HEK293 (cell line): ENCODE measurements at regions not wholly inside any gene's neighbourhood (a gene's known extent, or its start where the extent isn't known, plus 50 kb on each side); places are given as distances from the start of the nearest gene placed in this dataset.

Experiments
- CTCF ChIA-PET: fragments of 350-600 bp; formaldehyde crosslinking; extraction: SDS; loops from one replicate; lab custom pipeline; 2021; ENCODE audit warnings: antibody characterized with exemption; lab: Yijun Ruan, JAX
- POLR2A ChIA-PET: fragments of 300-600 bp; formaldehyde crosslinking; extraction: SDS; loops from one replicate; lab custom pipeline; 2020; ENCODE audit warnings: antibody characterized with exemption, inconsistent platforms; lab: Yijun Ruan, JAX
- H3K27ac ChIP-seq: fragments of 200-500 bp; sonication (Bioruptor generic); 2 replicates; pipeline ENCODE4 v1.5.1; 2014; ENCODE audit warnings: low read depth, low read length, control low read depth, inconsistent platforms; ENCODE audit errors: extremely low read depth
- H3K36me3 ChIP-seq, 2 experiments: fragments of 200-500 bp in 1 of 2; sonication (Bioruptor generic) in 1 of 2; 1 replicate in 1 of 2; 2 replicates in 1 of 2; pipeline ENCODE4 v1.5.1; 2014 to 2017; ENCODE audit warnings: inconsistent platforms in 2 of 2, low read length in 2 of 2; ENCODE audit not compliant: control insufficient read depth in 2 of 2, insufficient read depth in 1 of 2
- H3K4me1 ChIP-seq: fragments of 200-500 bp; sonication (Bioruptor generic); 2 replicates; pipeline ENCODE4 v1.5.1; 2014; ENCODE audit warnings: mild to moderate bottlenecking, low read length, inconsistent platforms; ENCODE audit not compliant: control insufficient read depth, insufficient read depth
- H3K4me3 ChIP-seq: 2 replicates; pipeline ENCODE4 v1.5.1; 2011; ENCODE audit warnings: low read depth, mild to moderate bottlenecking, control low read depth, low read length, moderate library complexity
- H3K9me3 ChIP-seq: fragments of 200-500 bp; sonication (Bioruptor generic); 2 replicates; pipeline ENCODE4 v1.5.1; 2014; ENCODE audit warnings: low read depth, low read length, inconsistent platforms; ENCODE audit not compliant: control insufficient read depth, insufficient read depth
- CTCF ChIP-seq: fragments of 450-650 bp; formaldehyde crosslinking; IDR thresholded peaks from 2 replicates; pipeline ENCODE4 v1.5.1; 2016; ENCODE audit warnings: missing biosample characterization, missing genetic modification characterization
- REPIN1 ChIP-seq: fragments of 450-650 bp; formaldehyde crosslinking; IDR thresholded peaks from 2 replicates; pipeline ENCODE4 v1.5.1; 2017; ENCODE audit warnings: missing biosample characterization, missing genetic modification characterization, low read depth
- SALL2 ChIP-seq: fragments of 450-650 bp; formaldehyde crosslinking; IDR thresholded peaks from 2 replicates; pipeline ENCODE4 v1.5.0; 2017; ENCODE audit warnings: missing biosample characterization, mild to moderate bottlenecking, missing genetic modification characterization, borderline replicate concordance
- SCRT2 ChIP-seq: fragments of 450-650 bp; formaldehyde crosslinking; IDR thresholded peaks from 2 replicates; pipeline ENCODE4 v1.5.1; 2016; ENCODE audit warnings: missing biosample characterization, missing genetic modification characterization
- SP2 ChIP-seq: fragments of 450-650 bp; formaldehyde crosslinking; IDR thresholded peaks from 2 replicates; pipeline ENCODE4 v1.5.1; 2016; ENCODE audit warnings: missing biosample characterization, missing genetic modification characterization
- ZBTB8A ChIP-seq: fragments of 450-650 bp; formaldehyde crosslinking; IDR thresholded peaks from 2 replicates; pipeline ENCODE4 v1.5.1; 2016; ENCODE audit warnings: missing biosample characterization, missing genetic modification characterization
- ZFP41 ChIP-seq: fragments of 450-650 bp; formaldehyde crosslinking; IDR thresholded peaks from 2 replicates; pipeline ENCODE4 v1.5.1; 2016; ENCODE audit warnings: missing biosample characterization, missing genetic modification characterization, borderline replicate concordance
- ZNF133 ChIP-seq: fragments of 450-650 bp; formaldehyde crosslinking; IDR thresholded peaks from 2 replicates; pipeline ENCODE4 v1.5.1; 2016; ENCODE audit warnings: missing biosample characterization, missing genetic modification characterization
- ZNF23 ChIP-seq: fragments of 450-650 bp; formaldehyde crosslinking; IDR thresholded peaks from 2 replicates; pipeline ENCODE4 v1.5.1; 2016; ENCODE audit warnings: missing biosample characterization, missing genetic modification characterization, borderline replicate concordance
- ZNF311 ChIP-seq: fragments of 450-650 bp; formaldehyde crosslinking; IDR thresholded peaks from 2 replicates; pipeline ENCODE4 v1.5.1; 2017; ENCODE audit warnings: missing biosample characterization, missing genetic modification characterization, borderline replicate concordance
- ZNF366 ChIP-seq: fragments of 450-650 bp; formaldehyde crosslinking; conservative IDR thresholded peaks from 2 replicates; pipeline ENCODE4 v1.5.1; 2016; ENCODE audit warnings: missing biosample characterization, missing genetic modification characterization
- ZNF571 ChIP-seq: fragments of 450-650 bp; formaldehyde crosslinking; IDR thresholded peaks from 2 replicates; pipeline ENCODE4 v1.5.0; 2017; ENCODE audit warnings: missing biosample characterization, missing genetic modification characterization
- ZNF596 ChIP-seq: fragments of 450-650 bp; IDR thresholded peaks from 2 replicates; pipeline ENCODE4 v1.5.0; 2018; ENCODE audit warnings: missing biosample characterization, mild to moderate bottlenecking, missing genetic modification characterization, moderate library complexity
- ZNF610 ChIP-seq: fragments of 450-650 bp; formaldehyde crosslinking; IDR thresholded peaks from 2 replicates; pipeline ENCODE4 v1.5.1; 2016; ENCODE audit warnings: missing biosample characterization, missing genetic modification characterization, borderline replicate concordance
- ZNF623 ChIP-seq: fragments of 450-650 bp; formaldehyde crosslinking; IDR thresholded peaks from 2 replicates; pipeline ENCODE4 v1.5.1; 2016; ENCODE audit warnings: missing biosample characterization, missing genetic modification characterization
- ZNF624 ChIP-seq: fragments of 450-650 bp; formaldehyde crosslinking; IDR thresholded peaks from 2 replicates; pipeline ENCODE4 v1.5.1; 2017; ENCODE audit warnings: missing biosample characterization, missing genetic modification characterization
- ZNF704 ChIP-seq: fragments of 450-650 bp; formaldehyde crosslinking; IDR thresholded peaks from 2 replicates; pipeline ENCODE4 v1.5.1; 2016; ENCODE audit warnings: missing biosample characterization, missing genetic modification characterization
- ZNF777 ChIP-seq: fragments of 450-650 bp; formaldehyde crosslinking; IDR thresholded peaks from 2 replicates; pipeline ENCODE4 v1.5.1; 2017; ENCODE audit warnings: missing biosample characterization, missing genetic modification characterization, borderline replicate concordance
- ZNF837 ChIP-seq: fragments of 450-650 bp; formaldehyde crosslinking; IDR thresholded peaks from 2 replicates; pipeline ENCODE4 v1.5.1; 2016; ENCODE audit warnings: missing biosample characterization, missing genetic modification characterization
- TF ChIP-seq, protein P1 (sequence below): fragments of 450-650 bp; formaldehyde crosslinking; IDR thresholded peaks from 2 replicates; pipeline ENCODE4 v1.5.1; 2017; ENCODE audit warnings: missing biosample characterization, missing genetic modification characterization
- TF ChIP-seq, protein P2 (sequence below): fragments of 450-650 bp; formaldehyde crosslinking; IDR thresholded peaks from 2 replicates; pipeline ENCODE4 v1.5.1; 2016; ENCODE audit warnings: missing biosample characterization, missing genetic modification characterization, low read depth

DNA sequence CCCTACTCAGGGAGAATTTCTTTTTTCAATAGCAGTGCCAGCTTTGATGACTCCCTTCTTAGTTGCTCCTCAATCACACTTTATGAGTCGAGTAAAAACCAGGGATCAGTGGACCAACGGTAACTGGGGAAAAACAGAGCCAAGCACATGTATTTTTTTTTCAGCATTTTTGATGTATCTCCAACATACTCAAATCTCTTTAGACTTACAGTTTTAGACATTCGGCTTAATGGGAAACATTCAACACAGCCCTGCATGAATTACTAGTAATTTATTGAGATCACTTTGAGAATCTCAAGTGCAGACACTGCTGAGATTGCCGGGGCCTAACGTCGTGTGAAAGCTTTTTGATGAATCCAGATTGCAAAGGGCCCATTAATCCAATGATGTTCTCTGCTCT, 306.7 kb downstream of the NUAK1 start (continued):
- TF ChIP-seq CTCF (tag by site-specific recombination) (no peak), ZNF366 (tag by site-specific recombination) (no peak), ZNF571 (tag by site-specific recombination) (no peak), ZNF624 (no peak)

- POLR2A ChIA-PET: interaction anchor here (0.6 kb wide), 1 partner anchor 840 kb away, joined by 4 read pairs; no protein-coding TSS in a partner anchor
- H3K4me3 ChIP-seq: no peak overlapping the region
- H3K36me3 ChIP-seq: no peaks in the 10 kb centered on the region
- H3K27ac ChIP-seq: no peak overlapping the region
- H3K4me1 ChIP-seq: no peaks in the 10 kb centered on the region
- H3K9me3 ChIP-seq: no peaks in the 10 kb centered on the region
- CTCF ChIA-PET: interaction anchor here (0.7 to 1.1 kb wide), 2 partner anchors 155 to 304 kb away, joined by 3 read pairs; no protein-coding TSS in a partner anchor
- TF ChIP-seq REPIN1 (no peak), SCRT2 (tag by site-specific recombination) (peak; percentile 35; the same call in 1 of the 2 replicates)
These were observed 305.9 kb downstream of the NUAK1 start for GRCh38 chr12:105832806-105833205.

- Histone ChIP-seq H3K27ac (no peak overlapping the region), H3K36me3 (no peaks in the 10 kb centered on the region), H3K4me1 (no peaks in the 10 kb centered on the region), H3K4me3 (no peak overlapping the region), H3K9me3 (no peaks in the 10 kb centered on the region)
- TF ChIP-seq ZNF704 (tag by site-specific recombination) (no peak), SP2 (tag by site-specific recombination) (no peak), ZNF610 (no peak), ZFP41 (no peak), ZNF133 (no peak), ZNF23 (tag by site-specific recombination) (no peak), ZNF777 (tag by site-specific recombination) (no peak), ZBTB8A (tag by site-specific recombination) (no peak), SALL2 (tag by site-specific recombination) (no peak), ZNF311 (tag by site-specific recombination) (no peak), ZNF596 (tag by site-specific recombination) (no peak), ZNF837 (tag by site-specific recombination) (no peak), ZNF623 (no peak)
- TF ChIP-seq, protein P1, sequence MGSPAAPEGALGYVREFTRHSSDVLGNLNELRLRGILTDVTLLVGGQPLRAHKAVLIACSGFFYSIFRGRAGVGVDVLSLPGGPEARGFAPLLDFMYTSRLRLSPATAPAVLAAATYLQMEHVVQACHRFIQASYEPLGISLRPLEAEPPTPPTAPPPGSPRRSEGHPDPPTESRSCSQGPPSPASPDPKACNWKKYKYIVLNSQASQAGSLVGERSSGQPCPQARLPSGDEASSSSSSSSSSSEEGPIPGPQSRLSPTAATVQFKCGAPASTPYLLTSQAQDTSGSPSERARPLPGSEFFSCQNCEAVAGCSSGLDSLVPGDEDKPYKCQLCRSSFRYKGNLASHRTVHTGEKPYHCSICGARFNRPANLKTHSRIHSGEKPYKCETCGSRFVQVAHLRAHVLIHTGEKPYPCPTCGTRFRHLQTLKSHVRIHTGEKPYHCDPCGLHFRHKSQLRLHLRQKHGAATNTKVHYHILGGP (tag by site-specific recombination): no peak
- TF ChIP-seq, protein P2, sequence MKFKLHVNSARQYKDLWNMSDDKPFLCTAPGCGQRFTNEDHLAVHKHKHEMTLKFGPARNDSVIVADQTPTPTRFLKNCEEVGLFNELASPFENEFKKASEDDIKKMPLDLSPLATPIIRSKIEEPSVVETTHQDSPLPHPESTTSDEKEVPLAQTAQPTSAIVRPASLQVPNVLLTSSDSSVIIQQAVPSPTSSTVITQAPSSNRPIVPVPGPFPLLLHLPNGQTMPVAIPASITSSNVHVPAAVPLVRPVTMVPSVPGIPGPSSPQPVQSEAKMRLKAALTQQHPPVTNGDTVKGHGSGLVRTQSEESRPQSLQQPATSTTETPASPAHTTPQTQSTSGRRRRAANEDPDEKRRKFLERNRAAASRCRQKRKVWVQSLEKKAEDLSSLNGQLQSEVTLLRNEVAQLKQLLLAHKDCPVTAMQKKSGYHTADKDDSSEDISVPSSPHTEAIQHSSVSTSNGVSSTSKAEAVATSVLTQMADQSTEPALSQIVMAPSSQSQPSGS (tag by site-specific recombination): no peak
- ChIA-PET POLR2A (no interaction called here), CTCF (no interaction called here)
These were observed 304.3 kb downstream of the NUAK1 start for GRCh38 chr12:105834496-105834895.
